ENCODE measurements at regions not wholly inside any gene's neighbourhood (a gene's known extent, or its start where the extent isn't known, plus 50 kb on each side); places are given as distances from the start of the nearest gene placed in this dataset.

DNA sequence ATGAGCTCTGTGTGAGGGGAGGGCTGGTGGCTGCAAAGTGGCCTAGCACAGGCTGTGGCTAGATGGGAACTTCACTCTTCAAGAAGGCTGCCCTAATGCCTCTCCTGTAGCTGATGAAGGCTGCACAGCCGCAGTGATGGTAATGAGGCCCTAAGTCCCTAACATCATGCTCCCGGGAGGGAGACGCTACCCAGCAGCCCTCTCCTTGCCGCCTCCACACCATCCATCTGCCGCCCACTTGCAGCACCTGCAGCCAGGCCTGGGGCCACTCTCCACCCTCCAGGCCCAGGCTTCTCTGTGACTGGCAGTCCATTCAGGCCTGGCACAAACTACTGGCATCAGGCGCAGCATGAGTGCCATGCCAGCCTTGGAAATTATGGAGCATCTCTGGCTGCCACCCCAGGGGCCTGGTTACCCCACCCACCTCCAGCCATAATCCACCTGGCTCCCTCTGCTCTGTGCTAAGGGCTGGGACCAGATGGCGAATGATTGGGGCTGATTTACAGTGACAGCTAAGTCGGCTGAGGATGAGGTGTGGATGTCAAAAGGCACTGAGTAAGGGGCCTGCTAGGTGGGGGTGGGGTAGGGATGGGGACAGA lies 284.2 kb downstream of the LRFN2 start:
- no peaks in the 10 kb centered on the region for H3K9me3 ChIP-seq
- no peaks in the 10 kb centered on the region for H3K4me1 ChIP-seq
- H3K36me3 ChIP-seq, result no peaks in the 10 kb centered on the region
- H3K4me3 ChIP-seq, result no peak overlapping the region
- DNase-seq (ENCODE audit: extremely low spot score in 2 of 2), result no peak
- H3K27me3 ChIP-seq, result no peaks in the 10 kb centered on the region
- intact Hi-C loops (cut with DNase I), result loop anchor here (10.0 kb wide), 1 partner anchor 308 kb away; no protein-coding TSS in a partner anchor
- H3K27ac ChIP-seq, result no peak overlapping the region
- TF ChIP-seq POLR2AphosphoS5 (IDR thresholded peaks at IDR 0.05; ENCODE audit: insufficient read depth in 1 of 2, low read depth in 1 of 2) (no peak), POLR2A (IDR thresholded peaks at IDR 0.05) (no peak)
- TF ChIP-seq, protein P1, sequence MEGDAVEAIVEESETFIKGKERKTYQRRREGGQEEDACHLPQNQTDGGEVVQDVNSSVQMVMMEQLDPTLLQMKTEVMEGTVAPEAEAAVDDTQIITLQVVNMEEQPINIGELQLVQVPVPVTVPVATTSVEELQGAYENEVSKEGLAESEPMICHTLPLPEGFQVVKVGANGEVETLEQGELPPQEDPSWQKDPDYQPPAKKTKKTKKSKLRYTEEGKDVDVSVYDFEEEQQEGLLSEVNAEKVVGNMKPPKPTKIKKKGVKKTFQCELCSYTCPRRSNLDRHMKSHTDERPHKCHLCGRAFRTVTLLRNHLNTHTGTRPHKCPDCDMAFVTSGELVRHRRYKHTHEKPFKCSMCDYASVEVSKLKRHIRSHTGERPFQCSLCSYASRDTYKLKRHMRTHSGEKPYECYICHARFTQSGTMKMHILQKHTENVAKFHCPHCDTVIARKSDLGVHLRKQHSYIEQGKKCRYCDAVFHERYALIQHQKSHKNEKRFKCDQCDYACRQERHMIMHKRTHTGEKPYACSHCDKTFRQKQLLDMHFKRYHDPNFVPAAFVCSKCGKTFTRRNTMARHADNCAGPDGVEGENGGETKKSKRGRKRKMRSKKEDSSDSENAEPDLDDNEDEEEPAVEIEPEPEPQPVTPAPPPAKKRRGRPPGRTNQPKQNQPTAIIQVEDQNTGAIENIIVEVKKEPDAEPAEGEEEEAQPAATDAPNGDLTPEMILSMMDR (IDR thresholded peaks at IDR 0.05), result no peak

DNA sequence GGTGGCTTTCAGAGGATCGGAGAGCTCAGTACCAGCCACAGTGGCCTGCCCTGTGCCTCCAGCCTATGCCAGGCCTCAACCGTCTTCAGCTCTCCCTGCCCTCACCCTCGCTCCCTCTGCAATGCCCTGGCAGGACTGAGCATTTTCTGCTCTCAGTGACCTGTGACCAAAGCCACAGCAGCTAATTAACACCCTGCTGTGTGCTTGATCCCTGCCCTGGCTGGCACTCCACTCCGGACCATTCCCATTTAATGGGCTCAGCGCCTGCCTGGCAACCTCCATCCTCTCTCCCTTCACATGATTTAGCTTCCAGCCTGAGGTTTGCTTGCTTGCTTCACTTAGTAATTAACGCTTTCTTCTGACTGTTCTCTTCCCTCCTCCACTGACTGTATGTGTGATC lies 287.5 kb downstream of the LRFN2 start:
- H3K27ac ChIP-seq, result no peak overlapping the region
- no peak overlapping the region for H3K4me3 ChIP-seq
- H3K4me1 ChIP-seq, result no peaks in the 10 kb centered on the region
- intact Hi-C loops (cut with DNase I), result loop anchor here (10.0 kb wide), 1 partner anchor 305 kb away; no protein-coding TSS in a partner anchor
- no peaks in the 10 kb centered on the region for H3K36me3 ChIP-seq
- TF ChIP-seq POLR2A (IDR thresholded peaks at IDR 0.05) (no peak), POLR2AphosphoS5 (IDR thresholded peaks at IDR 0.05; ENCODE audit: insufficient read depth in 1 of 2, low read depth in 1 of 2) (no peak)
- TF ChIP-seq, protein P1 (IDR thresholded peaks at IDR 0.05), result no peak
- no peaks in the 10 kb centered on the region for H3K9me3 ChIP-seq
- DNase-seq (ENCODE audit: extremely low spot score in 2 of 2), result no peak
- no peaks in the 10 kb centered on the region for H3K27me3 ChIP-seq

DNA sequence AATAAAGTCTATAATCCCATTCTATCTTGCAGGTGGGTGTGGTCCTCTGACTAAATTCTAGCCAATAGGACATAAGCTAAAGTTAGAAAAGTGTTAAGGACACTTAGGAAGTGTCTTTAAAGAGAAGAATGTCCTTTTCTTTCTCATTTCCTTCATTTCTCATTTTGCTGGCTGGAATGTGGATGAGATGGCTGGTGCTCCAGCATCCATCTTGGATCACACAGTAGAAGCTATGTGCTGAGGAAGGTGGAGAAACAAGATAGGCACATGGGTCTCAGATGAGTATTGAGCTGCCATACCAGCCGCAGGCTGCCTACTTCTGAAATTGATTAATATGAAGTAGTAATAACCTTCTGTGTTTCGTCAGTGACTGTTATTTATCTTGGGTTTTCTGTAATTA lies 289.0 kb downstream of the LRFN2 start:
- H3K36me3 ChIP-seq, result no peaks in the 10 kb centered on the region
- intact Hi-C loops (cut with DNase I), result no loop called here
- no peaks in the 10 kb centered on the region for H3K4me1 ChIP-seq
- H3K9me3 ChIP-seq, result no peaks in the 10 kb centered on the region
- H3K27me3 ChIP-seq, result no peaks in the 10 kb centered on the region
- TF ChIP-seq POLR2AphosphoS5 (IDR thresholded peaks at IDR 0.05; ENCODE audit: insufficient read depth in 1 of 2, low read depth in 1 of 2), result no peak
- no peak for TF ChIP-seq POLR2A (IDR thresholded peaks at IDR 0.05)
- TF ChIP-seq, protein P1 (IDR thresholded peaks at IDR 0.05), result no peak
- H3K4me3 ChIP-seq, result no peak overlapping the region
- DNase-seq (ENCODE audit: extremely low spot score in 2 of 2), result no peak
- H3K27ac ChIP-seq, result no peak overlapping the region

DNA sequence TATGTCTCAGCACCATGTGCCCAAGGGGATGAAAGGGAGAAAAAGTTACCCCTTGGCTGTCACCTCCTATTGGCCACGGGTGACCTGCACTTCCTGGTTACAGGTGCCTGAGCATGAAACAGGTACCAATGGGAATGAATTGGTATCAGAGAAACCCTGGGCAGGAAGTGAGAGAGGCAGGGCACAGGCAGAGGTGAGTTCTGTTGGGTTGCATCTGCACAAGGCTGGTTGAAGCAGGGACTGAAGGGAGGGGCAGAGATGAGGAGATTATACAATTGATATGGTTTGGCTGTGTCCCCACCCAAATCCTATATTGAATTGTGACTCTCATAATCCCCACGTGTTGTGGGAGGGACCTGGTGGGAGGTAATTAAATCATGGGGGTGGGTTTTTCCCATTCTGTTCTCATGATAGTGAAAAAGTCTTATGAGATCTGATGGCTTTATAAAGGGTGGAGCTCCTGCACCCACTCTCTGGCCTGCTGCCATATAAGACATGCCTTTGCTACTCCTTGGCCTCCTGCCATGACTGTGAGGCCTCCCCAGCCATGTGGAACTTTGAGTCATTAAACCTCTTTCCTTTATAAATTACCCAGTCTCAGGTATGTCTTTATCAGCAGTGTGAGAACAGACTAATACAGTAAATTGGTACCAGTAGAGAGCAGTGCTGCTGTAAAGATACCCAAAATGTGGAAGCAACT lies 291.8 kb downstream of the LRFN2 start:
- intact Hi-C loops (cut with DNase I), result no loop called here
- Histone ChIP-seq H3K4me3 (no peak overlapping the region), H3K27me3 (no peaks in the 10 kb centered on the region), H3K9me3 (no peaks in the 10 kb centered on the region), H3K36me3 (no peaks in the 10 kb centered on the region), H3K4me1 (no peaks in the 10 kb centered on the region), H3K27ac (no peak overlapping the region)
- DNase-seq (ENCODE audit: extremely low spot score in 2 of 2), result no peak
- TF ChIP-seq POLR2AphosphoS5 (IDR thresholded peaks at IDR 0.05; ENCODE audit: insufficient read depth in 1 of 2, low read depth in 1 of 2) (no peak), POLR2A (IDR thresholded peaks at IDR 0.05) (no peak)
- TF ChIP-seq, protein P1 (IDR thresholded peaks at IDR 0.05), result no peak
